IPS-20b (cell line): ENCODE measurements at regions not wholly inside any gene's neighbourhood (a gene's known extent, or its start where the extent isn't known, plus 50 kb on each side); places are given as distances from the start of the nearest gene placed in this dataset.

Source experiments
- H3K27ac ChIP-seq: one replicate; pipeline ENCODE4 v1.5.1; 2013; ENCODE audit warnings: low read length
- H3K27me3 ChIP-seq: 2 replicates; pipeline ENCODE4 v1.6.1; 2013; ENCODE audit warnings: mild to moderate bottlenecking, low read length, inconsistent platforms; ENCODE audit not compliant: insufficient read depth
- H3K36me3 ChIP-seq: 2 replicates; pipeline ENCODE4 v1.6.1; 2013; ENCODE audit warnings: low read depth, mild to moderate bottlenecking, inconsistent platforms, low read length, moderate library complexity; ENCODE audit not compliant: insufficient read depth
- H3K4me1 ChIP-seq: 2 replicates; pipeline ENCODE4 v1.6.1; 2013; ENCODE audit warnings: mild to moderate bottlenecking, control low read depth, inconsistent platforms, low read length, moderate library complexity; ENCODE audit not compliant: insufficient read depth
- H3K4me3 ChIP-seq: 2 replicates; pipeline ENCODE4 v1.5.1; 2013; ENCODE audit warnings: mild to moderate bottlenecking, low read length, inconsistent platforms
- H3K9ac ChIP-seq: 2 replicates; pipeline ENCODE4 v1.6.1; 2013; ENCODE audit warnings: low read depth, mild to moderate bottlenecking, inconsistent platforms, low read length, moderate library complexity
- H3K9me3 ChIP-seq: 2 replicates; pipeline ENCODE4 v1.6.1; 2013; ENCODE audit warnings: mild to moderate bottlenecking, low read depth, low read length, inconsistent platforms; ENCODE audit not compliant: insufficient read depth

DNA sequence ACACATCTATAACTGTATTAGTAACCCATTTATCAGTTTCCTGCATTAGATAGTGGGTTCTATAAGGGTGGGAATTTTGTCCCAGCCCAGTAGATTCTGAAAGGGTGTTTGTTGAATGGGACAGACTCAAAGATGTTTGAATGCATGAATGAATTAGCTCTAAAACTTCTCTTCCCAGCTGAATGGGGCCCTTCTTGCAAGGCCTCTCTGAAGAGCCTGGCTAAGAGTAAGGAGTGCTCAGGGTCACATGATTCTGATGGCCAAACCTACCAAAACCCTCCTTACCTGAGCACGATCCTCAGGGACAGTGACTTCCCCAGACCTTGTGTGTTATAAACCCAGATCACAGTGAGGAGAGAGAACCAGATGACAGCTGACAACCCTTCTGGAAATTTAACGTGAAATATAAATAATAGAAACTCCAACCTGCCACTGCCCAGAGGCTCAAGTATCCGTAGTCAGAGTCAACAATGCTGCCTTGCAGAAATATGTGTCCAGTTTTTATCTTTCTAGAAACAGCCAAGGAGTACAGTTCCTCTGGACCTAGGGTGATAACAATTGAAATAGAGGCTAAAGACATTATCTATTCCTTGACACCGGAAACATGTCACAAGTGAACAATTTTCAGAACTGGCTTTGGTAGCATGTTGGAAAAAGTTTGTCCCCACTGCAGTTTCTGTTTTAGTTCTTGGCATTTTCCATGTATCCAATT is 268.9 kb upstream of the MAF start:
- Histone ChIP-seq H3K27me3 (no peaks in the 10 kb centered on the region), H3K9ac (no peak overlapping the region), H3K36me3 (no peaks in the 10 kb centered on the region), H3K27ac (no peak overlapping the region), H3K4me1 (no peaks in the 10 kb centered on the region), H3K9me3 (no peaks in the 10 kb centered on the region), H3K4me3 (no peak overlapping the region)

DNA sequence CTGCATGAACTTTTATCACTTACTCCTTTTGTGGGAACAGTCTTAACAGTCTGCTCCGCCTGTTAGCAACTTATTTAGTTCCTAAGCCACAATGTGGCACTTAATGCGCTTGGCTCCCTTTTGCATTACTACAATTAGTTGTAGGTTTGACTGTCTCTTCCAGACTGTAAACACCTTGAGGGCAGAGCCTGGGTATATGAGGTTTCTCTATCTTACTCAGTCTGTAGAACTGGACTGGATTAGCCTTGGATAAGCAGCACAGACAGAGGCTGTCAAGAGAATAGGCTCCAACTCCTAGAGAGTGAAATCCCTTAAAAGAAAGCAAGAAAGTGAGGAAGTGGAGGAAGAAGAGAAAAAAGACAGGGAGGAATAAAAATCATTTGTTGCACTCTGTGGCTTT is 268.3 kb upstream of the MAF start:
- no peak overlapping the region for H3K9ac ChIP-seq
- no peaks in the 10 kb centered on the region for H3K4me1 ChIP-seq
- no peaks in the 10 kb centered on the region for H3K36me3 ChIP-seq
- H3K9me3 ChIP-seq = no peaks in the 10 kb centered on the region
- no peak overlapping the region for H3K4me3 ChIP-seq
- no peak overlapping the region for H3K27ac ChIP-seq
- no peaks in the 10 kb centered on the region for H3K27me3 ChIP-seq

- no peak overlapping the region for H3K27ac ChIP-seq
- no peaks in the 10 kb centered on the region for H3K4me1 ChIP-seq
- no peak overlapping the region for H3K4me3 ChIP-seq
- no peaks in the 10 kb centered on the region for H3K27me3 ChIP-seq
- H3K9ac ChIP-seq = no peak overlapping the region
- no peaks in the 10 kb centered on the region for H3K9me3 ChIP-seq
- no peaks in the 10 kb centered on the region for H3K36me3 ChIP-seq
Measured at GRCh38 chr16:79867425-79867997, 267.0 kb upstream of the MAF start.

DNA sequence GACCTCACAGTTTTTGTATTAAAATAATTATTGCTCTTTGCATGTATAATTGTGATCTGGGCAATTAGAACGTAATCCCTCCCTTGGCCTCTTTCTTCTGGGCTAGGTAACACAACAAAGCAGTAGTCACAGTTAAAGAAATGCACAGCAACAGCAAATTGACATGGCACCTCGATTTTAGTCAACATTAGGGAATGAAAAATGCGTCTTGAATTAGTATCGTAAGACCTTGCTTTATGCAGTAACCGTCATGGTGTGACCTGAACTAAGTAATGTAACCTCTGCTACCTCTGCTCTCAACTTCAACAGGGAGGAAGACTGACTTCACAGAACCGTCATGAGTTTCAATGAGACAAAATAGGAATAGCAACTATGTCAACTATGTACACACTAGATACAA is 265.4 kb upstream of the MAF start:
- Histone ChIP-seq H3K9ac (no peak overlapping the region), H3K27me3 (no peaks in the 10 kb centered on the region), H3K4me1 (no peaks in the 10 kb centered on the region), H3K4me3 (no peak overlapping the region), H3K36me3 (no peaks in the 10 kb centered on the region), H3K27ac (no peak overlapping the region), H3K9me3 (no peaks in the 10 kb centered on the region)

- Histone ChIP-seq H3K36me3 (no peaks in the 10 kb centered on the region), H3K27me3 (no peaks in the 10 kb centered on the region), H3K27ac (no peak overlapping the region)
Measured at GRCh38 chr16:79864781-79865391, 264.3 kb upstream of the MAF start.

DNA sequence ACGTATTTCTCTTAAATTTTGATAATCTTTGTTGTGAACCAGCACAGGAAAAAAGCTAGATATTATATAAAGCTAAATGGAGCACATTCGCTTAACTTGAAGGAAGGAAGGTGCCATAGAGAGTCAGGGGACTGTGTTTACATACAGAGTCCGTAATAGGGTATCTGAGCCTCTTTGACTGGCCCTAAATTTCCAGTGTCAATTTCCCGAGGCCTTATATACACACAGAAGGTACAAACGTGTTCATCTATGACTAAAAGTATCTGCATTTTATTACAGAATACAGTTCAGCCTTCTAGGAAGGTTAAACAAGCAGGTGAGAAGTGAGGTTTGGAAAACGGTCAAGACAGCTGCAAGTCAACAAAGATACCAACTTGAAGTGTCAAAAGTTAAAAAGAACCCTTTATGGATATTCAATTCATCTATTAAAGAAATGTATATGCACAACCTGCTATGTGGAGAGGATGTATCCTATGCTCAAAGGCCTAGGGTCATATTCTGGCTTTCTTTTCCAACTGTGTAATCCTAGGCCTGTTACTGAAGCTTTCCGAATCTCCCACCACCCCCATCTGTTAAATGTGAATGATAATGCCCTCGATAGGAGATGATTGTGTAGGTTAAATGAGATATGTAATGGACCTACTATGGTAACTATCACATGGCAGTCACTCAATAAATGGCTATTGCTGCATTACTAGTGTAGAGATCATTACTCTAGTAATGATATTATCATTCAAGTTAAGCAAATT is 263.7 kb upstream of the MAF start:
- H3K9ac ChIP-seq = no peak overlapping the region
- no peak overlapping the region for H3K27ac ChIP-seq
- no peaks in the 10 kb centered on the region for H3K9me3 ChIP-seq
- no peak overlapping the region for H3K4me3 ChIP-seq
- H3K36me3 ChIP-seq = no peaks in the 10 kb centered on the region
- no peaks in the 10 kb centered on the region for H3K4me1 ChIP-seq
- H3K27me3 ChIP-seq = no peaks in the 10 kb centered on the region

More at GRCh38 chr16:79864781-79865391, 264.3 kb upstream of the MAF start:
- Histone ChIP-seq H3K9ac (no peak overlapping the region), H3K4me1 (no peaks in the 10 kb centered on the region), H3K9me3 (no peaks in the 10 kb centered on the region), H3K4me3 (no peak overlapping the region)

DNA sequence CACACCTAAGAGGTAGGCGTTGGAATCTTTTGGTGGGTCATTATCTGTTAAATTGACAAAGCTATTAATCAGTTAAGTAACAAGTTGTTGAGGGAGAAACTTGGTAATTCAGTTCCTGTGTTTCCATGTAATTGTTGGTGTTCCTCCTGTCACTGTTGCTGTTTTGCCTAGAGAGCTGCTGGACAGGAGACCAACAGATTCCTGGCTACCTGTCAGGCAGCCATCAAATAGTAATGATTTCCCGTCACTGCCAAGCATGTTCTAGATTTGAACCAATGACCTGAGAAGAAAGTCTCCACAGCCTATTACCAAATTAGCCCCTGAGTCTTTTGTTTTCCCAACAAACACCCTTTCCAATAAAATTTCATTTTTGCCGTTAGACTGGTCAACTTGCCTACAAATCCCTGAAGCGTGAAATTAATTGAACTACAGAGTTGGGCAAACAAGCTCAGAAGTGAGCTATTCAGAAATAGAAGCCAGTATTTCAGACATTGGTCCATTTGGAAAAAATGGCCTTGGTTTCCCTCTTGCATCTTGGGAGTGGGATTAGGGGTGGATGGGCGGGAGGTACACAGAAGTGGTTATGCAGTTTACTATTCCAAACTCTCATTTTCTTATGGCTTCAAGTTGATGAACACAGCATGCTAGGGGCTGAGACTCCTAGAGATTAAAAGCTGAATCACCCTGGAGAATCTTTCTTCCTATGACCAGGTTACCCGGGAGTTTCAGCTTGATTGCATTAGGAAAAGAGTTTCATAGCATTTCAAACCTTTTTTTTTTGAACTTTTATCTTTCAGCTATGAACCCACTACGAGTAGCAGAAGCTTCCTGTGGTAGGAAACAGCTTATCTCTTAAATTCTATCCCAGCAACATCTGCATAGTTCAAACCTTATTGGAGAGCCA is 262.8 kb upstream of the MAF start:
- Histone ChIP-seq H3K4me3 (no peak overlapping the region), H3K9me3 (no peaks in the 10 kb centered on the region), H3K9ac (no peak overlapping the region), H3K27me3 (no peaks in the 10 kb centered on the region), H3K27ac (no peak overlapping the region), H3K36me3 (no peaks in the 10 kb centered on the region), H3K4me1 (no peaks in the 10 kb centered on the region)

GRCh38 chr16:79862601-79863000 is 262.1 kb upstream of the MAF start:
- Histone ChIP-seq H3K4me3 (no peak overlapping the region), H3K27me3 (no peaks in the 10 kb centered on the region), H3K9ac (no peak overlapping the region), H3K36me3 (no peaks in the 10 kb centered on the region), H3K9me3 (no peaks in the 10 kb centered on the region), H3K27ac (no peak overlapping the region), H3K4me1 (no peaks in the 10 kb centered on the region)

GRCh38 chr16:79856581-79856980 is 256.0 kb upstream of the MAF start:
- no peaks in the 10 kb centered on the region for H3K4me1 ChIP-seq
- H3K4me3 ChIP-seq = no peak overlapping the region
- no peaks in the 10 kb centered on the region for H3K36me3 ChIP-seq
- peaks cover 12% of the 10 kb centered on the region; the same call in 1 of the 2 replicates for H3K9me3 ChIP-seq
- no peak overlapping the region for H3K9ac ChIP-seq
- H3K27me3 ChIP-seq = no peaks in the 10 kb centered on the region
- H3K27ac ChIP-seq = no peak overlapping the region

DNA sequence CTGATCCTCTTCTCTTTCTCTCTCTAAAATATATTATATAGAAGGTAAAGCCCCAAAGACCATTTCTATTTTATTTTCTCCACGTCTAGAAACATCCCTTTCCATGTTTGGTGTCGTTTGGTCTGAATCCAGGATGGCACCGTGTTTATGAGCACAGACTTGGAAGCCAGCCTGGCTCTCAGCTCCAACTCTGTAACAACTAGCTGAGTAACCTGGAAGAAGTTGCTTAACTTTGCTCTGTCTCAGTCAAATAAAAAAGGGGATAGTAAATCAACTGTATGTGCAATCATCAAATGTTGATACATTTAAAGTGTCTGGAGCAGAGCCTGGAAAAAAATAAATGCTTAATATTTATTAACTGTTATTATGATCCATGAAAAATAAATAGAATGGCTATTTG is 249.8 kb upstream of the MAF start:
- Histone ChIP-seq H3K4me1 (no peaks in the 10 kb centered on the region), H3K9ac (no peak overlapping the region), H3K27me3 (no peaks in the 10 kb centered on the region), H3K4me3 (no peak overlapping the region), H3K36me3 (no peaks in the 10 kb centered on the region), H3K9me3 (peaks cover under 1% of the 10 kb centered on the region), H3K27ac (no peak overlapping the region)

GRCh38 chr16:79849119-79849518 is 248.6 kb upstream of the MAF start:
- H3K9me3 ChIP-seq = no peaks in the 10 kb centered on the region; the same call in 1 of the 2 replicates
- H3K4me3 ChIP-seq = no peak overlapping the region
- no peak overlapping the region for H3K9ac ChIP-seq
- H3K27ac ChIP-seq = no peak overlapping the region
- H3K27me3 ChIP-seq = no peaks in the 10 kb centered on the region
- no peaks in the 10 kb centered on the region for H3K4me1 ChIP-seq
- H3K36me3 ChIP-seq = no peaks in the 10 kb centered on the region
